ENCODE measurements at regions not wholly inside any gene's neighbourhood (a gene's known extent, or its start where the extent isn't known, plus 50 kb on each side); places are given as distances from the start of the nearest gene placed in this dataset.
A peak's percentile ranks its signal among the peaks of the same experiment; 100 is the strongest.

DNA sequence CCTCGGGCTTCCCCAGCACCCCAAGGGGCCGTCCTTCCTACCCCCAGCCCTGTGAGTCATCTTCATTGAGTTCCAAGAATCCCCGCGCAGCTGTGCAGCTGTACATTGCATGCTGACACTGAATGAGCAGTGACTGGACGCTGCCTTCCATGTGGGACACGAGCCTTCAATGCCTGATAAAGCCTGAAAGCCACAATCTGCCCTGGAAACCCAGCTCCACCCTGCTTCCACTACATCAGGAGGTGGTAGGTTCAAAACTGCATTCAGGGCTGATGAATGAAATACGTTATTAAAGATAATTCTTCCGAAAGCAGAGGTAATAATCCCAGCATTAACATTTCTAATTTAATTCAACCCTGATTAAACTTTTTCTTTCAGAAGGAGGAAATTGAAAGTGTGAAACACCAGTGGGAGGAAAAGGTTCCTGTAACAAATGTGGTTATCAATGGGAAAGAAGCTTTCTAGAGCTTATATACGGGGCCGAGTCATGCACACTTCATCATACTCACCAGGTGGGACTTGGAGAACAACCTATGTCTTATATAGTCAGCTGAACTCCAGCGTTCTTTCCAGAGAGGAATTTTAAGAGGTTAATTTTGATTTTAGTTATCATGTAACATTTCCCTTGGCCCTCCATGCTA lies 360.1 kb downstream of the LPIN1 start:
- DNase-seq (ENCODE audit: low spot score) (peak; percentile 95), FAIRE-seq (peak; percentile 40)

DNA sequence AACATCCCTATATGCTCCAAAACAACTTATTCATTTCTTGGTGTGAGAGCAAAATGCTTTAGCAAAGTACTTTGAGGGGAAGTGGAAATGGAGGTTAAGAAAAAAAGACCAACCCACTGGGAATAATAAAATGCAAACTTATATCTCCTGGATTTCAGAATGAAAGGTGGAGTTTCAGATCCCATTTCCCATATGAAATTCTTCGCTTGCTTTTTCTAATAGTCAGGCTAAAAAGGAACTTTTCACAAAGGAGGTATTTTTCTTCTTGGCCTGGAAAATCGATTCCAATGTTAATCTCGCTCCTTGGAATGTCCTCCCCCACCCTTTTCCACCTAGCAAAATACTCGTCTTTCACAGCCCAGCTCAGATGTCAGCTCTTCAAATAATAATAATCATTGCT lies 360.9 kb downstream of the LPIN1 start:
- DNase-seq (ENCODE audit: low spot score) = no peak
- FAIRE-seq = no peak

DNA sequence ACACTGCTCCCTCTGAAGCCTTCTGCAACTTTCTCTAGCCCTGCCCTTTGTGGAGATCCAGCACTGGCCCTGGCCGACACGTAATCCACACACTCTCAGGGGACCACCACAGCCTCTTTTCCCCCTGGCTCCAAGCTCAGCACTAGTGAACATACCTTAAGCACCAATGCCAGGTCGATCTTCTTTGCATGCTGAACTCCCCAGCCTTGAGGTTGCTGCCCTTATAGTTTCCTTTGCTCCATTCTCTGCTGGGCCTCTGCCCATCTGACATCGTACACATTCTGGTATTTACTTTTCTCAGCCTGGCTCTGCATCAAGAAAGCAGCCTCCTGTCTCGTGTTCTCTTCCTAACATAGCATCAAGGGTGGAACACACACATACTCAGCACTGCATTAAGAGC lies 361.5 kb downstream of the LPIN1 start:
- DNase-seq (ENCODE audit: low spot score) (no peak), FAIRE-seq (peak; percentile 37)

DNA sequence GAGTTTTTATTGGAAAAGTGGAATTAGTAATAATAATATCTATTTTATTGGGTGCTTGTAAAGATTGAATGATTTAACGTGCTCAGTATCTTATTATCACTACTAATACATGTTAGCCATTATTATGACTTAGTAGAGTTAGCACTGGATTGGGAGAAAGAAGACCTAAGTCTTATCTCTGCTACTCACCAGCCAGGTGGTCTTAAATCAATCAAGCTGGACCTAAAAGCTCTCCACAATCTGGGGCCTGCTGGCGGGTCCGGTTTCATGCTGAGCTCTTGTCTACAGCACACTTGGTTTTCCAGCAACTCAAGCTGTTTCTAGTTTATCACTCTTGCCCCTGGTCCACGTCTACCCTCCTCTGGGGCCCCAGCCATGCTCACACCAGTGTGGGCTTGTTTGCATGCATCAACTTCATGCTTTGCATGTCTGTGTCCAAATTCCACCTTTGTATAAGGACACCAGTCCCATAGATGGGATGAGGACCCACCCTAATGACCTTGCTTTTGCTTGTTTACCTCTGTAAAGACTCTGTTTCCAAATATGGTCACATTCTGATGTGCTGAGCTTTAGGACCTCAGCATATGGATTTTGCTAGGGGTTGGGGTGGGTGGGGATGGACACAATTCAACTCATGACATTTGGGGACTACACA lies 363.1 kb downstream of the LPIN1 start:
- no peak for DNase-seq (ENCODE audit: low spot score)
- no peak for FAIRE-seq

DNA sequence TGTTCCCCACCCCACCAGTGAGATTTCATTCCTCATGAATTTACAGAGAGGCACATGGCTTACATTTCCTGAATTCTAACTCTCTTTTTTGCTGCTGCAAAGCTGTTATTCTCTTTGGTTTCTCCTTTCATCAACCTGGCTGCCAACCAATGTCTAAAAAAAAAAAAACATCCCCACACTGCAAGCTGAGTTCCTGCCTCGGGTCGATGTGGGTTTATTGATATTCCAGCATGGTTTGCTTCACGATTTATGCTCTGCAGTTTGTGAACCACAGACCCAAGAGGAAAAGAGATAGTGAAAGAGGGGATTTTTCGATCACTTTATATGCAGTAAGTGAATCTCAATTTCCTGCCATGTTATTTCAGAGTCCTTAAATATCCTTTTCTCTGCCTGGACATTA lies 363.6 kb downstream of the LPIN1 start:
- FAIRE-seq (no peak), DNase-seq (ENCODE audit: low spot score) (no peak)

DNA sequence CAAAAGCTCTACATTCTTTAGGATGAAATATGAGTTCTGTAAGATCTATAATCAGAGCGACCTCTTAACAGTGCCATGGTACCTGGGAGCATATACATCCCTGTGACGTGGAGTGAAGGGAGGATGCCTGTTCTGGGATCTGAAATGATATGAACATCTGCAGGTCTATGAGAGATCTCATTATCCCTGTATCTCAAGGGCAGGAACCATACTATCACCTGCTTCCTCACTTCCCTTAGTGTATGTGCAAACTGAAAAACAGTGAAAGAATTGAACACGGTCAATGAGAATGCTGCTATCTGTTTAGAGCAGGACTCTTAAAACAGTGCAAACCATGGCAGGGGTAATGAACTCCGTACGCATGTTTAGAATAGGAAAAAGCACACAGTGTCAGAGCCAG lies 364.0 kb downstream of the LPIN1 start:
- no peak for DNase-seq (ENCODE audit: low spot score)
- no peak for FAIRE-seq

DNA sequence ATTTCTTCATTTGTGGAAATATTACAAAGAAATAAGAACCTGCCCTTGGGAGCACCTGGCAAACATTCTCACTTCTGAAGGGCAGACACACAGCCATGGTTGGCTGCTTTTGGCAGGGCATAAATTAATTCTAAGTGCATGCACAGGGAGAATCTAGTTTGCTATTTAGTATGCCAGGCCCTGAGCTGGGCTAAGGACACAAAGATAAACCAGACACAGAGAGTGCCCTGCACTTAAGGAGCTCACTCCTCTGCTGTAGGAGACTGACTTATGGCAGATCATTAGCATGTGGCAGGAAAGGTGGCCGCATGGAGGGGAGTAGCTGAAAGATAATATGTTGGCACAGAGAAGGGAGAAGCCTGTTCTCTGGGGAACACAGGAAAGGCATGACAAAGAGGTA lies 367.0 kb downstream of the LPIN1 start:
- DNase-seq (ENCODE audit: low spot score) (no peak), FAIRE-seq (no peak)

DNA sequence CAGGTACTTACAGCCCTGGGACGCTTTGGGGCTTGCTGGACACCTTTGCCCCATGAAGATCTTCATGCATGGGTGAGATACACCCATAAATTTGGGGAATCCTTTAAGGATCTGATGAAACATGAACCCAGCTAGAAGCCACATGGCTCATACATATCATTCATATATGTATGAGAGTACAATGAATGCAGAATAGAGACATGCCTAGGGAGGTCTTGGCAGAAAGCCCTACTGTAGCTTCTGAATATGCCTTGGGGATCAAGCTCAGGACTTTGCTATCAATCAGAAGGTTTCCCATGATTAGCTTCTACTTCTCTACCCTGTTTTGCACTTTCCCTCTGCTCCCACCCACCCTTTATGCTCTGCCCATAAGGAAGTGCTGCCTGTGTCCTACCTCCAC lies 368.4 kb downstream of the LPIN1 start:
- FAIRE-seq (peak; percentile 46), DNase-seq (ENCODE audit: low spot score) (no peak)

DNA sequence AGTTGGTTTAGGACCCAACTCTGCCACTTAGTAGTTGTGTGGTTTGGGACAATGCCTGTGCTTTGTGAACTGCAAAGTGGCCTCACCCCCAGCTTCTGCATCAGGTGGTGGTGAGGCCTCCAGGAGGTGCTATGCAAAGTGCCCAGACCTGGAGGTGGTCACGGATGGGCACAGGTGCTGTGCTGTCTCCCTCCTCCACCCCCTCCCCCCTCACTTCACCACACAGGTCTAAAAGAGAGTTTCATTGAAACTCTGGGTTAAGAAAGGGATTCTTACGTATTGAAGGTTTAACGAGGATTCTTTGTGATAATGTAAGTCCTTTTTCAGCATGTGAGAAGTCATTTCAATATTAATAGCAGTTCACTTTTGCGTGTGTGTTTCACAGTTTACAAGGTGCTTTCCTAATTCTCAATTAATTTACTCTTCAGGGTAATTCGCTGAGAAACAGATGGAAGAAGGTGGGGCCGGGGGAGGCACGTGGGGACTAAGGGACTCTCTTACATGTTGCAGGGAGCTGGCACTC lies 369.9 kb downstream of the LPIN1 start:
- DNase-seq (ENCODE audit: low spot score) (no peak), FAIRE-seq (no peak)

DNA sequence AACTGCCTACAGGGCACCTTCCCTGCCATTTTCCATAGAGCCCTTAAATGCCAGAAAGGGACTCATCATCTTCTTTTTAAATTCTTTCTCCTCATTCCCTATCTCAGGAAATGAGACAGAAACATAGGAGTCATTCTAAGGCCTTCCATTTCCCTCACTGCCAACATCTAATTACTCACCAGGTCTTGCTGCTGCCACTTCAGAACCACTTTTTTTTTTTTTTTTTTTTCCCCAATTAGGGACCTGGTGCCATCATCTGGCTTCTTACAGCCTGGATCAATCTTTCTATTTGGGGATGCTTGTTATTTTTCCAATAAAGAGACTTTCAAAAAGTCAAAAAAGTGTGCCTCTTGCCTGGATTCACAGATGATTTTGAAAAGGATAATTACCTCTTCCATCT lies 373.4 kb downstream of the LPIN1 start:
- no peak for DNase-seq (ENCODE audit: low spot score)
- no peak for FAIRE-seq

DNA sequence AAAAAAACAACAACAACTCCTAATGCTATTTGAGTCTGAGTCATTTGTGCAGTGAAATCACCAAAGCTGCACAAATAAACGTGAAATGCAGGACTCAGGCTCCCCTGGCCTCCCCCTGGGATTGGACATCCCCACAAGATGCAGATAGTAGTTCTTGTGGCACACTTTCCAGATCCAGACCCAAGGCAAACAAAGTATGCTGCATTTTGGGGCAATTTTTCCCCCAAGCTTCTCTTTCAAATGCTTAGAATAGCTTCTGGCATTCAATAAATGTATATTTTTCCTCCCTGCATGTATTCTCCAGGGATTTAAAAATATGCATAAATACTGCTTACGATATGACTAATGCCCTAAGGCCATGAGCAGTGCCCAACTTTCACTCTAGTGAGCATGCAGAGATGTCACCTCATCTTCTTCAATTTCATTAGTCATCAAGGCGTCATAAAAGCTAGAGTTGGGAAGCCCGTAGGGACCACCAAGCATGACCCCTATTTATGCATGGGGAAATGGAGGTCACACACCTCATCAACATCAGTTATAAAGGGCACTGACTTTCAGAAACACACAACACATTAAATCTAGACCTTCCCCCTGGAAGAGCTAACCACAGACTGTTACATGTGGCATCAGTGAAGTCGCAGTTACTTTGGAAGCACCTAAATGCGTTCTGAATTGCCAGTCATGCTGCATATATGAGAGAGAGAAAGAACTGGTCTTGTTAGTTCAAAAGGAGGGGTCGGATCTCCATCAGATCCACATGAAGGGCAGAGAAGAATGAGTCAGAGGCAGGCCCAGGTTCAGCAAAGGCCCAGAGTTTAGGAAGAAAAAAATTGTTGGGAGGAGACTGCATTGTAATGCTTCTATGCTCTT lies 374.1 kb downstream of the LPIN1 start:
- DNase-seq (ENCODE audit: low spot score) = peak; percentile 18
- FAIRE-seq = no peak

DNA sequence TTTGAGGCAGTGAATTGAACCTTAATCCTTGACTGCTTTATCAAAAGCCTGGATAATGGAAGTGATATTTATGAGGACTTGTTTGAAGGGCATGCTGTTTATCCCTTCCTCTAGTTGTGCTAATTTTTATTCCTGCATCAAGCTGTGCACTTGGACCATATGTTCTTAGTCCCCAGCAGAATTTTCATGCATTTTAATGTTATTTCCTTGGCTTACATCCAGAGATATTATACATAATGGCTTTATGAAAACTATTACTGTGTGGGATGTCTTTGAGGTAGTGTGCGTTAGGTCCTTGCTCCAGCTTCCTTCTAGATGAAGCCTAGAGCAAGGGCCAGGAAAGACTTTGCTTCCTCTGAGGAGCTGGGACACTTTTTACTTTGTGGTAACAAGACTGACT lies 378.4 kb downstream of the LPIN1 start:
- DNase-seq (ENCODE audit: low spot score) (no peak), FAIRE-seq (no peak)

DNA sequence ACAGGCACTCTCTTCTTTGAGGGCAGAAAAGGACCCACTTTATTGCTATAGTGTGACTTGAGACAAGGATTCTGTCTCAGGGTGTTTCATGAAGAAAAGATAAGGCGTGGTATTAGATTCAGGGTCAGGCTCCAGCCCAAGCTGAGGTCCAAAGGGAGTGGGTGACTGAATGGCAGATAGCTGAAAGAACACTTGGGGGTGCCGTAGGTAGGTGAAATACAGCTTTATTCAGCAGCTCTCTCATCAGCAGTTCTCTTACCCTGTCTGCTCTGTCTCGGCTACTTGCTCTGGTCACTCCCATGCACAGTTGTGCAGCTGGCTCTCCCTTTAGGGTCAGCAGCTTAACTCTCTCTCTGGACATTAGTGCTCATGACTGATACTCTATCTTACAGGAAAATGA lies 379.9 kb downstream of the LPIN1 start:
- FAIRE-seq = no peak
- no peak for DNase-seq (ENCODE audit: low spot score)

DNA sequence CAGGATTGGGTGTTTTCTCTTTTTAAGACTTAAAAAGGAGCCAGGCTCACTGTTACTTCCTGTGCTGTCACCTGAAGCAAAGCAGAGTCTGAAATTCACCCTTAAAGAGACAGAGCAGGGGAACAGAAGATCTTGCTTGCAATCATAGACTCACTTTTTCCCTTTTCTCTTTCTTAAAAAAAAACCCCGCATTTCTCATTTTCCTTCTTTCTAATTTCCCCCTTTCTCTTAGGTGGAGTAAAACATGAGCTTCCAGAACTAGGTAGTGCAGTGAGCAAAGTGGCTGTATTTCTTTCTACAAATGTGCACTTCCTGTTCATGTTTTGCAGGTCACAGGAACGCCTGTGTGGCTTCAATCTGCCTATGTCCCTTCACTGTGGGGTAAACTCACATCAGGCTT lies 381.2 kb downstream of the LPIN1 start:
- DNase-seq (ENCODE audit: low spot score) (no peak), FAIRE-seq (no peak)

DNA sequence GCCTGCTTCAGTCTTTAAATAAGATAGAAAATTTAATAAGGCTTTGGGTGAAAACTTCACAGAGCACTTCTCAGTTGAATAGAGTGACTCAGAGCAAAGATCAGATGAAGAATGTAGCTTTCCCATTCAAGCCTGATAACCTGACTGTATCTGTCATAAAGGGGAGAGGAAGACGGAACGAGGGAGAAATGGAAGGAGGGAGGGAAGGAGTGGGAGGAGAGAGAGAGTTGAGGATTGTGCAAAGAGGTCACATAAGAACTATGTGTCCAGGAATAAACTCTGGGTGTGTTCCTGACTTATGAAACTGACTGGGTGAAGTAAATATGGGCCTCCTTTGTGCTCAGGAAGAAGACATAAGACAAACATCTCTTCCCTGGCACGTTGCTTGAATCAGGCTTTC lies 385.5 kb downstream of the LPIN1 start:
- DNase-seq (ENCODE audit: low spot score) (no peak), FAIRE-seq (no peak)

DNA sequence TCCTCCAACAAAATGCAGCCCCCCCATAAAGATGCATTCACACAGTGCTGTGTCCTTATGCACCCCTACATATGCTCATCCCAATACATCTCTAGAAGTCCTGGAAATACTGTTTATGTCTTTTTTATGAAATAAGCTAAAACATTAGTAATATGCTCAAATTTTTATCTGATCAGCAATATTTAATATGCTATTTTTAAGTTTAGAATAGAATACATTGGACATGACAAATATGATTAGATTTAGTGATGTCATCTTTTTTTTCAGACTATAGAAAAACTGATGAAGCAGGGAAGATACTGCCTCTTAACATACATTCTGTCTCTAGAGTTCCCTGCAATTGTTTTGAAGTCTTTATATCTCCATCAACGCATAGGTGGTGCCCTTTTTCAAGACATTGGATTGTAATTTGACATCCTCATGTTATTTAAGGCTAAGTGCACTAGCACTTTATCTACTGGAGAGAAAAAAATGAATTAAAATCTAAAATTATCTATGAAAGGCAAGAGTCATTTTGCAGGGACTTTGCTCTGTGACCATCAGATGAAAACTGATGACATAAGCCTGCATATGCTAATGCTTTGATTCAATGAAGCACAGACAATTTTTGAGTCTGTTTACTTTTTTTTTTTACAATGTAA lies 395.3 kb downstream of the LPIN1 start:
- FAIRE-seq = no peak
- no peak for DNase-seq (ENCODE audit: low spot score)

DNA sequence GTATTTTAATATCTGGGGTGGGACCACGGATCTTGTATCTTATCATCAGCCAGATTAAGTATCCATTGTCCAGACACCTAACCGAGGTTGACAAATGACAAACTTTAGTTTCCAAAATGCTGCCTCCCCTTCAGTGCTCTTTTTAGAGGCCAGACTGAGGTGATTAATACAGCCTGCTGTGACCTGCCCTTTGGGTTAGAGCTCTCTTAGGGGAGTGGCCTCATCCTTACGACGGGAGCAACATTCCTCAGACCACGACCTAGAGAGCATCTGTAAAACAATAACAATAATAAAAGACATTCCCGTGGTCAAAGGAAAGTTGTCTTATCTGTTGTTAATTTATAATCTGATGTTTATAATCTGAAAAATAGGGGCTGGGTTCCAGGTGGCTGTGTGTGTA lies 405.3 kb downstream of the LPIN1 start:
- FAIRE-seq (no peak), DNase-seq (ENCODE audit: low spot score) (no peak)

DNA sequence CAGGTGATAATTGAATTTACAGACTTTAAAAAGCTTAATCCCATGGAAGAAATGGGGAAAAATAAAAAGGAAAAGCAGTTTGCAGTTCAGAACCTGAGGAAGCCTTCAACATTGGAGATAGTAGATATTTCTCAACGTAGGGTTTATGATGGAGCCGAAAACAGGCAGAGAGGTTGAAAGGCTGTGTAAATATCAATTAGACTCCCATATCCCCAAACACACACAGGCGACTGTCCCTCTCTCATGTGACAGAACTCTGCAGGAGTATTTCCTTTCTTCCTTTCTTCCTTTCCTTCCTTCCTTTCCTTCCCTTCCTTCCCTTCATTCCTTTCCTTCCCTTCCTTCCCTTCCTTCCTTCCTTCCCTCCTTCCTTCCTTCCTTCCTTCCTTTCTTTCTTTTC lies 406.5 kb downstream of the LPIN1 start:
- no peak for DNase-seq (ENCODE audit: low spot score)
- no peak for FAIRE-seq

DNA sequence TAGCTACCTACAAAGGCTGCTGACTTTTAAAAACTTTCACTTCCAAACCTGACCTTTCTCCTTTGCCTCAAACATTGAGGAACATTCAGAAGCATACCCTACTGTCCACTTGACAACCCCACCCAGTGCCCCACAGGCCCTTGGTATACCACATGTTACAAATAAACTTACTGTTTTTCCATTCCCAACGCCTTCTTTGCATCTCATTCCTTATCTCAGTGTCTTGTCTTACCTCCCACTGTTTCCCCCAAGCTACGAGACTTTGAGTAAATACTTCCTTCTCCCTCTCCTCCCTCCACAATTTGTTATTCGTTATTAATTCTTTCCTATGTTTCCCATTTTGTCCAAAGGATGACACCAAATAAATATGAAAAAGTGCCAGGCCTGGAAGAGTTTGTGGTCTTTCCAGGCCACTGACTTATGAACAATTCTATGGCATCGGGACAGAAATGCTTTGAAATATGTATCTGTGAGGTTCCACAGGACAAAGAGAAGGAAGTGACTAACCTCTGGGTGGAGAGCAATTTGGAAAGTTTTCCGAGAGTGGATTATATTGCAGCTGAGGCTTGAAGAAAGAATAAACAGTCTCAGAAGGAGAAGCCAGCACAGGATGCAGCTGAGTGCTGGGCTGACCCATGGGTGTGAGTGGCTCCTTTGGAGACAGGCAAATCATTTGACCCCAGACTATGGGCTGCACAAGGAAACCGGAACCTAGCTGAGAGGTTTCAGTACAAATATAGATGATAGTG lies 409.0 kb downstream of the LPIN1 start:
- FAIRE-seq (no peak), DNase-seq (ENCODE audit: low spot score) (peak; percentile 58)

DNA sequence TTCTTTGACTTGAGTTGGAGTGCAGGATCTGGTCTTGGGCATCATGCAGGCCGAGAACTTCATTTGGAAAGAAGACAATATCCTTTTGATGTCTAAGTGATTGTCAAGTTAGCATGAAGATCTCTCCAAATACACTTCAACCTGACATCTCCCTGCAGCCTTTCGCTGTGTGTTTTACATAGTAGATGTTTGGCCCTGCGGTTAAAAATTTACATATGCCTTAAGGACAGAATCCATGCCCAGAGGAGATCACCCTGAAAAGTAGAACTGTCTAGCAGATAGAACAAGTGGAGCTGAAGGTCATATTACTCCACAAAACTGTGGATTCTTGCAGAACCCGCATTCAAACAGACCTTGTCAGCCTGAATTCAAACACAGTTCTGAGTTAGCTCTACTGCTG lies 409.9 kb downstream of the LPIN1 start:
- FAIRE-seq = no peak
- DNase-seq (ENCODE audit: low spot score) = no peak

DNA sequence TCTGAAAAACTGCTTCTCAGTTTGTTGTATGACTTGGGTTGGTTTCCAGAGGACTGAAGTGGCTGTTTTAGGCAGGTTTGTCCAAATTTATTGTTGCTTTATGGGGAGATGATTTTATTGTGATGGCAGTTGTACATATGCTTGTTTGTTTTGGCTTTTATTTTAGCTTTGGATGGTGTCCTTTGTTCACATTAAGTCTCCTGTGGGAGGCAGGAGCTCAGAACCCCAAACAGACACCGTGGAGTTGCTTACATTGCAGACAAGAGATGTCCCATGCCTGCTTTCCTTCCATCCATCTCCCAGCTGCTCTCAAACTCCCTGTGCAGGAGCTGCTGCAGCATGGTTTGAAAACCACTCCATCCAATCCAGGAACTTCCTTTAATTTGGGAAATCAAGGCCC lies 414.7 kb downstream of the LPIN1 start:
- DNase-seq (ENCODE audit: low spot score) (no peak), FAIRE-seq (no peak)

Measured in urothelium cell line (cell line).